Mucosa of descending colon (tissue), 3 donors: ENCODE measurements at regions not wholly inside any gene's neighbourhood (a gene's known extent, or its start where the extent isn't known, plus 50 kb on each side); places are given as distances from the start of the nearest gene placed in this dataset.

Experiments used
- ATAC-seq: fragments of 200-7000 bp; cut with Tn5 transposase; one replicate; pipeline ENCODE4 v1.9.1; 2020; ENCODE audit warnings: mild to moderate bottlenecking, moderate library complexity
- DNase-seq, 3 donors: peaks; one replicate each; pipeline ENCODE4 v3.0.0-alpha.2; 2020
- H3K36me3 ChIP-seq: fragments of 200-600 bp; one replicate; pipeline ENCODE4 v1.8.0; 2021; ENCODE audit warnings: low read depth, mild to moderate bottlenecking
- H3K4me1 ChIP-seq: fragments of 200-600 bp; one replicate; pipeline ENCODE4 v1.8.0; 2021; ENCODE audit warnings: low read depth, mild to moderate bottlenecking
- H3K4me3 ChIP-seq: fragments of 200-600 bp; one replicate; pipeline ENCODE4 v1.8.0; 2021; ENCODE audit warnings: mild to moderate bottlenecking
- H3K9me3 ChIP-seq: fragments of 200-600 bp; one replicate; pipeline ENCODE4 v1.8.0; 2021; ENCODE audit warnings: mild to moderate bottlenecking
- intact Hi-C, 2 donors: fragments of 100-400 bp; cut with DNase I in 1 of 2; cut with micrococcal nuclease in 1 of 2; formaldehyde crosslinking; loops; one replicate each; pipeline versions ENCODE4 v1.11.0 to v1.11.1; 2022; cut with DNase I, micrococcal nuclease
- TF ChIP-seq, protein P1 (sequence below): fragments of 200-600 bp; IDR thresholded peaks from one replicate; pipeline ENCODE4 v1.8.0; 2022; ENCODE audit warnings: antibody characterized with exemption, mild to moderate bottlenecking
- donor health status: DM: no; HTN: no; CAD: no; lungs with moderate emphysema.
- donor health status: DM: no; HTN: no; CAD: no.
- donor health status: DM: no; HTN: yes; CAD: no.

DNA sequence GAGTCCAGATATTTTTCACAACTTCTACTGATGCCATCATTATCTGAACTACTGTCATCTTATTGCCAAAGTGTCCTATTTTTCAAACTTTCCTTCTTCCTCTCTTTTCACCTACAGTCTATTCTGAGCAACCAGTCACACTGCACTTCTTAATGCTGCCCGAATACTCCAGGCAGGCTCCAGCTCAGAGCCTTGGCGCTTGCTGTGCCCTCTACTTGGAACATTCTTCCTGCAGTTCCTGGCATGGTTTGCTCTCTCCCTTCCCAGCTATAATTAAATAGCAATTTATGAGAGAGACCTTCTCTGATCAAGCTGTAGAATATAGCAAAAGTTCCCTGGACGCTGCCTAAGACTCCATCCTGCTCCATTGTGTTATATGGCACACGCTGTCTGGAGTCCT is 831.6 kb downstream of the QKI start:
- no peak for DNase-seq
- TF ChIP-seq, protein P1, sequence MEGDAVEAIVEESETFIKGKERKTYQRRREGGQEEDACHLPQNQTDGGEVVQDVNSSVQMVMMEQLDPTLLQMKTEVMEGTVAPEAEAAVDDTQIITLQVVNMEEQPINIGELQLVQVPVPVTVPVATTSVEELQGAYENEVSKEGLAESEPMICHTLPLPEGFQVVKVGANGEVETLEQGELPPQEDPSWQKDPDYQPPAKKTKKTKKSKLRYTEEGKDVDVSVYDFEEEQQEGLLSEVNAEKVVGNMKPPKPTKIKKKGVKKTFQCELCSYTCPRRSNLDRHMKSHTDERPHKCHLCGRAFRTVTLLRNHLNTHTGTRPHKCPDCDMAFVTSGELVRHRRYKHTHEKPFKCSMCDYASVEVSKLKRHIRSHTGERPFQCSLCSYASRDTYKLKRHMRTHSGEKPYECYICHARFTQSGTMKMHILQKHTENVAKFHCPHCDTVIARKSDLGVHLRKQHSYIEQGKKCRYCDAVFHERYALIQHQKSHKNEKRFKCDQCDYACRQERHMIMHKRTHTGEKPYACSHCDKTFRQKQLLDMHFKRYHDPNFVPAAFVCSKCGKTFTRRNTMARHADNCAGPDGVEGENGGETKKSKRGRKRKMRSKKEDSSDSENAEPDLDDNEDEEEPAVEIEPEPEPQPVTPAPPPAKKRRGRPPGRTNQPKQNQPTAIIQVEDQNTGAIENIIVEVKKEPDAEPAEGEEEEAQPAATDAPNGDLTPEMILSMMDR = no peak
- no peaks in the 10 kb centered on the region for H3K36me3 ChIP-seq
- intact Hi-C loops = no loop called here
- peaks cover 36% of the 10 kb centered on the region for H3K9me3 ChIP-seq
- no peak overlapping the region for H3K4me3 ChIP-seq
- H3K4me1 ChIP-seq = no peaks in the 10 kb centered on the region
- no peak for ATAC-seq

DNA sequence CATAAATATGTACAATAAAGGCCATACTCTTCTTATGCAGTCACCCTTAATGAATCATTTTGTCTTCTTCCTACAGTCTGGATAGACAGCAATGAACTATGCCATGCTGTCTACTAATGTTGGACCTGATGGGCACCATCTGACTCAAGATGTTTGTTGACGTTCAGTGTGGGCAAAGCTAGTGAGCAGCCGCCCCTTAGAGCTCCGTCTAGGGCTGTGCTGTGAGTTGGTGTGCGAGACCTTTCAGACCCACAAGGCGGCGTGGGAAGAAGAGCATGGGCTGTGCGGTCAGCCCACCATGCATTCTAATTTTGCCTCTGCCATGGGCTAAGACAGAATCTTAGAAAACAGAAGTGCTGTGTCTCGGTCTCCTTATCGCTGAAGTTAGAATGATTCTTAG is 829.4 kb downstream of the QKI start:
- TF ChIP-seq, protein P1 = no peak
- DNase-seq (no peak), ATAC-seq (no peak)
- Histone ChIP-seq H3K9me3 (peaks cover 49% of the 10 kb centered on the region), H3K4me3 (no peak overlapping the region), H3K36me3 (no peaks in the 10 kb centered on the region), H3K4me1 (no peaks in the 10 kb centered on the region)
- intact Hi-C loops = no loop called here

DNA sequence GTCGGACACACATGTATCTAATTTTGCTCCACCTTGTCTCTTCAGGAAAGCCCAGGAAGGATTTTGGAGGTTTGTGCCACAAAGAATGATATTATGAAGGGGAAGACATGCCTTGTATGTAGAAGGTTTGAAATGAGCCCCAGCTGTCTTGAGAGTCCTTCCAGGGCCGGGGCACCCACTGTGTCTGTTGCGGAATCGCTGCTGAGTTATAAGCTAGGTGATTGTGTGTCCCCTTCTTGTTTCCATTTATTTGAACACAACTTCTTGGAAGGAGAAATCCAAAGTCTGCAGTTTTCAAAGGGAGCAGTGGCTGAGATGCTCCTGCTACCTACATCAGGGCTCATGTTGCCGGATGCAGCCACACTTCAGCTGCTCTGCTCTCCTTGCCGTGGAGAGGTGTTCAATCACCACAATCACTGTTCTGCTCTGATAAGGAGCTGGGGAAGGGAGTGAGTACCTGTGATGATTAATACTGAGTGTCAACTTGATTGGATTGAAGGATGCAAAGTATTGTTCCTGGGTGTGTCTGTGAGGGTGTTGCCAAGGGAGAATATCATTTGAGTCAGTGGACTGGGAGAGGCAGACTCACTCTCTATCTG is 828.6 kb downstream of the QKI start:
- ATAC-seq (no peak), DNase-seq (no peak)
- TF ChIP-seq, protein P1 = no peak
- peaks cover 47% of the 10 kb centered on the region for H3K9me3 ChIP-seq
- no peaks in the 10 kb centered on the region for H3K4me1 ChIP-seq
- intact Hi-C loops = no loop called here
- H3K4me3 ChIP-seq = no peak overlapping the region
- H3K36me3 ChIP-seq = no peaks in the 10 kb centered on the region

DNA sequence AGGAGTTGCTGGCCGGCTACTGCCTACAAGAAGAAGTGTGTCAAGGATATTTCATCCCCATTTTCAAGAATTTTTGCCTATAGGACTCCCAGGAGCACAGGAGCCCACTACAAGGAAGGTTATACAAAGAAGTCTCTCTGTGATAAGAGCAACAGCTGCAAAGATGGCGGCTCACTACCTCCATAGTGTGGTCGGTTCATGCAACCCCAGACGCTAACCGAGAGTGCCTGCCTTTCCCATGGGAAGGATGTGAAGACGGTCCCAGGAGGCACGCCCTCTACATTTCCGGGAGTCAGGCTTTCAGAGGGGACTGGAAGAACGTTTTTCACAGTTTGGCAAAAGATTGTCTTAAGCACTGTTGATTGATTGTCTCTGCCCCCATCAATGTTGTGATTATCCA is 816.3 kb downstream of the QKI start:
- H3K9me3 ChIP-seq = peaks cover 41% of the 10 kb centered on the region
- TF ChIP-seq, protein P1 = no peak
- ATAC-seq (no peak), DNase-seq (no peak)
- H3K36me3 ChIP-seq = no peaks in the 10 kb centered on the region
- no peaks in the 10 kb centered on the region for H3K4me1 ChIP-seq
- intact Hi-C loops = no loop called here
- H3K4me3 ChIP-seq = no peak overlapping the region

DNA sequence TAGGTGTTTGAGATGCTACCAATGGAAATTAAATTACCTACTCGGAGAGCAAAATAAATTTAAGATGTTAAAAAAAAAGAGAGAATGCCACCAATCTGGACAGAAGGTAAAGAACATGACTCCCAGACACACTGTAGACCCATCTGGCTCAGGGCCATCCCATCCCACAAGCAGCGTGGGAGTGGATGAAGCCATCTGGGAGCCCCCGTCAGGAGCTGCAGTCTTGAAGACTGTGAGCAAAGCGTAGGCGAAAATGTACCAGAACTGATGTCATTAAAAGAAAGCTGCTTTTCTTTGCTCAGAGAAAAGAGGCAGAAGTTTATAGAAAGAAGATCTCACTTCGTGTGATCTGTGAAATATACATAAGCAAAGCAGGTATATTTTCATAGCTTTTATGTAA is 815.7 kb downstream of the QKI start:
- no peaks in the 10 kb centered on the region for H3K36me3 ChIP-seq
- H3K4me3 ChIP-seq = no peak overlapping the region
- intact Hi-C loops = no loop called here
- no peaks in the 10 kb centered on the region for H3K4me1 ChIP-seq
- peaks cover 40% of the 10 kb centered on the region for H3K9me3 ChIP-seq
- ATAC-seq (no peak), DNase-seq (no peak)
- TF ChIP-seq, protein P1 = no peak

DNA sequence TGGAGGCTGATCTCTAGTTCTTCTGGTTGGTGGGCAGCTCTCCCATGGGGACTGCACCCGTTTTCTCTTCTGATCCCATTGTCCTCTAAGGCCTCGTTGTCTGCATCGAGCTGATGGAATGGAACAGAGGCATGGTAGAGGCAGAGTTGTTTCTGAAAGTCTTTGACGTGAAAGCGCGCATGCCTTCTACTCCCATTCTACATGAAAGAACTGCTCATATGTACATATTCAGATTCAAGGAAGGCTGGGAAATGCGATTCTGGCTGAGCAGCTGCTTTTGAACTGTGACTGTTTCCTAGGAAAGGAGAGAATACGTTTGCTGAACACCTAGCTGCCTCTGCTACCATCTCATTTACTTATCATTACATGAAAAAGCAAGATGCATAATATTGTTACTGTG is 815.2 kb downstream of the QKI start:
- no peak for DNase-seq
- H3K36me3 ChIP-seq = no peaks in the 10 kb centered on the region
- intact Hi-C loops = no loop called here
- peaks cover 36% of the 10 kb centered on the region for H3K9me3 ChIP-seq
- TF ChIP-seq, protein P1 = no peak
- no peaks in the 10 kb centered on the region for H3K4me1 ChIP-seq
- no peak overlapping the region for H3K4me3 ChIP-seq
- ATAC-seq = no peak
